WERI-Rb-1 (cell line): ENCODE measurements at regions not wholly inside any gene's neighbourhood (a gene's known extent, or its start where the extent isn't known, plus 50 kb on each side); places are given as distances from the start of the nearest gene placed in this dataset.

Source experiments
- DNase-seq: peaks from one replicate; pipeline ENCODE4 v3.0.0-alpha.2; 2020
- H3K27ac ChIP-seq: fragments of 250-450 bp; sonication (Bioruptor Pico); 2 replicates; pipeline ENCODE4 v1.5.1; 2020; ENCODE audit warnings: mild to moderate bottlenecking, moderate library complexity
- H3K27me3 ChIP-seq: fragments of 250-450 bp; sonication (Bioruptor Pico); 2 replicates; pipeline ENCODE4 v1.5.1; 2021; ENCODE audit warnings: mild to moderate bottlenecking, low read depth, moderate library complexity; ENCODE audit not compliant: insufficient read depth, severe bottlenecking
- H3K36me3 ChIP-seq: fragments of 250-450 bp; sonication (Bioruptor Pico); 2 replicates; pipeline ENCODE4 v1.5.1; 2020; ENCODE audit warnings: mild to moderate bottlenecking, moderate library complexity
- H3K4me3 ChIP-seq: 2 replicates; pipeline ENCODE4 v1.5.1; 2011; ENCODE audit warnings: low read depth, mild to moderate bottlenecking, control low read depth, low read length
- H3K9me3 ChIP-seq: fragments of 250-450 bp; sonication (Bioruptor Pico); 2 replicates; pipeline ENCODE4 v1.5.1; 2021; ENCODE audit warnings: mild to moderate bottlenecking, moderate library complexity; ENCODE audit not compliant: severe bottlenecking
- TF ChIP-seq, protein P1 (sequence below): IDR thresholded peaks from 2 replicates; pipeline ENCODE4 v1.5.1; 2011; ENCODE audit warnings: low read depth, mild to moderate bottlenecking, control low read depth, inconsistent platforms, low read length

GRCh38 chr13:83702021-83702420, 180.3 kb downstream of the SLITRK1 start:
- TF ChIP-seq, protein P1, sequence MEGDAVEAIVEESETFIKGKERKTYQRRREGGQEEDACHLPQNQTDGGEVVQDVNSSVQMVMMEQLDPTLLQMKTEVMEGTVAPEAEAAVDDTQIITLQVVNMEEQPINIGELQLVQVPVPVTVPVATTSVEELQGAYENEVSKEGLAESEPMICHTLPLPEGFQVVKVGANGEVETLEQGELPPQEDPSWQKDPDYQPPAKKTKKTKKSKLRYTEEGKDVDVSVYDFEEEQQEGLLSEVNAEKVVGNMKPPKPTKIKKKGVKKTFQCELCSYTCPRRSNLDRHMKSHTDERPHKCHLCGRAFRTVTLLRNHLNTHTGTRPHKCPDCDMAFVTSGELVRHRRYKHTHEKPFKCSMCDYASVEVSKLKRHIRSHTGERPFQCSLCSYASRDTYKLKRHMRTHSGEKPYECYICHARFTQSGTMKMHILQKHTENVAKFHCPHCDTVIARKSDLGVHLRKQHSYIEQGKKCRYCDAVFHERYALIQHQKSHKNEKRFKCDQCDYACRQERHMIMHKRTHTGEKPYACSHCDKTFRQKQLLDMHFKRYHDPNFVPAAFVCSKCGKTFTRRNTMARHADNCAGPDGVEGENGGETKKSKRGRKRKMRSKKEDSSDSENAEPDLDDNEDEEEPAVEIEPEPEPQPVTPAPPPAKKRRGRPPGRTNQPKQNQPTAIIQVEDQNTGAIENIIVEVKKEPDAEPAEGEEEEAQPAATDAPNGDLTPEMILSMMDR = no peak
- no peaks in the 10 kb centered on the region for H3K9me3 ChIP-seq
- H3K4me3 ChIP-seq = no peak overlapping the region
- H3K36me3 ChIP-seq = no peaks in the 10 kb centered on the region
- H3K27me3 ChIP-seq = no peaks in the 10 kb centered on the region
- no peak overlapping the region for H3K27ac ChIP-seq
- no peak for DNase-seq

- TF ChIP-seq, protein P1 = no peak
- no peak for DNase-seq
- Histone ChIP-seq H3K9me3 (no peaks in the 10 kb centered on the region), H3K27ac (no peak overlapping the region), H3K36me3 (no peaks in the 10 kb centered on the region), H3K27me3 (no peaks in the 10 kb centered on the region), H3K4me3 (no peak overlapping the region)
These were observed 189.5 kb downstream of the SLITRK1 start for GRCh38 chr13:83692800-83693199.

DNA sequence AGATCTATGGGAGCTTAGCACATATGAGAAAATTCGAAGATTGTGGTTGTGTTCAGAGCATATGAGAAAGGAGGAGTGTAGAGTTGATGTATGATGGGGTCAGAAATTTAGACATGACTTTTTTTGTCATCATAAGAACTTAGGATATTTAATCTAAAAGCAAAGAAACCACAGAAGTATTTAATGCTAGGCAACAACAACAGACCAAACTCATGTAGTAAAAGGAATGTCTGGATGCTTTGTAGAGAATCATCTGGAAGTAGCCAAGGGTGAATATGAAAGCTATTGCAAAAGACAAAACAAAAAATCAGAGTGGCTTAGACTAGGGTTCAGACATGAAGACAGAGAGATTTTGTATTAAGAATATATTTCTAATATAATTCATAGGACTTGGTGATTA, 190.3 kb downstream of the SLITRK1 start:
- no peaks in the 10 kb centered on the region for H3K9me3 ChIP-seq
- TF ChIP-seq, protein P1 = no peak
- no peaks in the 10 kb centered on the region for H3K36me3 ChIP-seq
- H3K27me3 ChIP-seq = no peaks in the 10 kb centered on the region
- DNase-seq = no peak
- no peak overlapping the region for H3K4me3 ChIP-seq
- no peak overlapping the region for H3K27ac ChIP-seq

DNA sequence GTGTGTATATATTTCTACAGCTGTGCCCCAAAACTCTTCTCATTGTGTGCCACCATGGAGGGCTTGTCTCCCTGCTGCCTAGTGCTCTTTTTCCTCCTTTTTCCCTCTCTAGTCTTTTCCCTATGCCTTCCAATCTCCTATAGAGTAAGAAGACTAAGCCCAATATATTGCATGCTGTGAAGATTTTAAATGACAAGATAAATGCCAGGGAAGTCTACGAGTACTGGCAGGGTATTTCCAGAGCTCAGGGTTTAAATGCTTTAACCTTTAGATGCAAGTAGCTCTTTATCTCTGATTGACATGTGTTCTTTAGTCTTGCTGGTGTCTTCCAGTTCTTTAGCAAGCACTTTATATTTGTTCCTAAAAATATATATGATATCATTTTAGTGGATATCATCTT, 200.7 kb downstream of the SLITRK1 start:
- TF ChIP-seq, protein P1 = no peak
- H3K36me3 ChIP-seq = no peaks in the 10 kb centered on the region
- no peaks in the 10 kb centered on the region for H3K27me3 ChIP-seq
- no peak for DNase-seq
- H3K9me3 ChIP-seq = no peaks in the 10 kb centered on the region
- no peak overlapping the region for H3K4me3 ChIP-seq
- no peak overlapping the region for H3K27ac ChIP-seq

GRCh38 chr13:83677985-83678384, 204.3 kb downstream of the SLITRK1 start:
- no peak for DNase-seq
- H3K27me3 ChIP-seq = no peaks in the 10 kb centered on the region
- H3K4me3 ChIP-seq = no peak overlapping the region
- no peaks in the 10 kb centered on the region for H3K36me3 ChIP-seq
- TF ChIP-seq, protein P1 = no peak
- no peak overlapping the region for H3K27ac ChIP-seq
- H3K9me3 ChIP-seq = no peaks in the 10 kb centered on the region

- TF ChIP-seq, protein P1 = no peak
- no peaks in the 10 kb centered on the region for H3K27me3 ChIP-seq
- no peaks in the 10 kb centered on the region for H3K36me3 ChIP-seq
- no peak overlapping the region for H3K4me3 ChIP-seq
- DNase-seq = no peak
- H3K9me3 ChIP-seq = peaks cover 3% of the 10 kb centered on the region
- H3K27ac ChIP-seq = no peak overlapping the region
These were observed 209.7 kb downstream of the SLITRK1 start for GRCh38 chr13:83672612-83673011.
